22Rv1 (cell line): ENCODE measurements at regions not wholly inside any gene's neighbourhood (a gene's known extent, or its start where the extent isn't known, plus 50 kb on each side); places are given as distances from the start of the nearest gene placed in this dataset.
"Not testable (repeated sequence)": the region's sequence is repeated elsewhere in the genome, so short reads cannot be mapped to it uniquely, and the experiment has no call there.

Experiments used
- H3K27ac ChIP-seq: fragments of 450-650 bp; 2 replicates; pipeline ENCODE4 v1.5.1; 2017
- CTCF ChIP-seq: fragments of 450-650 bp; IDR thresholded peaks from 2 replicates; pipeline ENCODE4 v1.5.1; 2017; ENCODE audit warnings: mild to moderate bottlenecking
- ZFX ChIP-seq: fragments of 450-650 bp; IDR thresholded peaks from 2 replicates; pipeline ENCODE4 v1.6.1; 2017; ENCODE audit warnings: antibody characterized with exemption, borderline replicate concordance

- no peak overlapping the region for H3K27ac ChIP-seq
- no peak for TF ChIP-seq CTCF
- TF ChIP-seq ZFX, result no peak
Measured at GRCh38 chr6:155861821-155862220, 406.2 kb upstream of the NOX3 start.

- H3K27ac ChIP-seq, result not testable (repeated sequence)
Measured at GRCh38 chr6:155858906-155859305, 403.3 kb upstream of the NOX3 start.

GRCh38 chr6:155854787-155855186 lies 399.1 kb upstream of the NOX3 start:
- no peak overlapping the region for H3K27ac ChIP-seq
- TF ChIP-seq CTCF (no peak), ZFX (no peak)

GRCh38 chr6:155853011-155853410 lies 397.4 kb upstream of the NOX3 start:
- H3K27ac ChIP-seq, result no peak overlapping the region
- no peak for TF ChIP-seq CTCF

- no peak for TF ChIP-seq CTCF
- TF ChIP-seq ZFX, result no peak
- H3K27ac ChIP-seq, result no peak overlapping the region
Measured at GRCh38 chr6:155850408-155850841, 394.8 kb upstream of the NOX3 start.

GRCh38 chr6:155847711-155848110 lies 392.1 kb upstream of the NOX3 start:
- H3K27ac ChIP-seq, result no peak overlapping the region
- TF ChIP-seq ZFX (no peak), CTCF (no peak)

GRCh38 chr6:155837474-155837873 lies 381.8 kb upstream of the NOX3 start:
- TF ChIP-seq ZFX (no peak), CTCF (no peak)
- no peak overlapping the region for H3K27ac ChIP-seq

GRCh38 chr6:155832596-155832995 lies 377.0 kb upstream of the NOX3 start:
- H3K27ac ChIP-seq, result no peak overlapping the region
- no peak for TF ChIP-seq ZFX

- no peak overlapping the region for H3K27ac ChIP-seq
- no peak for TF ChIP-seq CTCF
- no peak for TF ChIP-seq ZFX
Measured at GRCh38 chr6:155830531-155830930, 374.9 kb upstream of the NOX3 start.
